HCT116 (cell line): ENCODE measurements at regions not wholly inside any gene's neighbourhood (a gene's known extent, or its start where the extent isn't known, plus 50 kb on each side); places are given as distances from the start of the nearest gene placed in this dataset.

Source experiments
- ATAC-seq: fragments of 200-7000 bp; cut with Tn5 transposase; 2 replicates; pipeline ENCODE4 v1.9.1; 2020; ENCODE audit warnings: mild to moderate bottlenecking, moderate library complexity
- BruUV-seq: library from RNA; stranded (reverse); fragments of 400-500 nt; replicated peaks from 2 replicates; lab custom pipeline; 2021; lab: Mats Ljungman, UMichigan
- CTCF ChIA-PET: fragments of 300-600 bp; sonication (Branson Sonifier 250); formaldehyde crosslinking; loops from one replicate; lab custom pipeline; 2021; ENCODE audit warnings: antibody characterized with exemption; lab: Charles Lee
- POLR2A ChIA-PET: fragments of 300-600, 350-600 bp; sonication (Branson Sonifier 250); formaldehyde crosslinking; loops from one replicate; lab custom pipeline; 2021; ENCODE audit warnings: antibody characterized with exemption; lab: Charles Lee
- RAD21 ChIA-PET, 2 experiments: fragments of 300-600 bp; sonication (Branson Sonifier 250); formaldehyde crosslinking; loops; one replicate each; lab custom pipeline; 2023; ENCODE audit warnings: low total read pairs in 2 of 2; ENCODE audit not compliant: uncharacterized antibody in 2 of 2, unreplicated experiment in 2 of 2, low non-redundant PET in 1 of 2; lab: Charles Lee
- DNase-seq: peaks from one replicate; pipeline ENCODE4 v3.0.0-alpha.2; 2010; ENCODE audit warnings: low read depth, low spot score
- H2AFZ ChIP-seq: fragments of 200-600 bp; shearing (Covaris generic), sonication (generic); 2 replicates; pipeline ENCODE4 v1.6.1; 2017; ENCODE audit warnings: low read depth, mixed run types, mixed read lengths, antibody characterized with exemption, low read length; ENCODE audit not compliant: poor library complexity, severe bottlenecking
- H3K27ac ChIP-seq: 2 replicates; pipeline ENCODE4 v1.5.1; 2012; ENCODE audit warnings: low read depth, low read length
- H3K27me3 ChIP-seq: fragments of 200-600 bp; sonication (generic); 2 replicates; pipeline ENCODE4 v1.6.1; 2016; ENCODE audit warnings: mixed run types, low read length, mixed read lengths; ENCODE audit not compliant: insufficient read depth
- H3K36me3 ChIP-seq, 2 experiments: fragments of 200-500 bp in 1 of 2; fragments of 200-600 bp in 1 of 2; sonication (Bioruptor generic) in 1 of 2; sonication (generic) in 1 of 2; 2 replicates each; pipeline versions ENCODE4 v1.5.1 to v1.6.1; 2014 to 2016; ENCODE audit warnings: low read length in 2 of 2, inconsistent platforms in 1 of 2, mixed read lengths in 1 of 2, mixed run types in 1 of 2; ENCODE audit not compliant: insufficient read depth in 2 of 2, control insufficient read depth in 1 of 2
- H3K4me1 ChIP-seq, 2 experiments: fragments of 200-600 bp in 1 of 2; sonication (generic) in 1 of 2; 2 replicates each; pipeline versions ENCODE4 v1.5.1 to v1.6.1; 2012 to 2017; ENCODE audit warnings: low read length in 2 of 2, inconsistent platforms in 1 of 2, mild to moderate bottlenecking in 1 of 2, mixed read lengths in 1 of 2, mixed run types in 1 of 2, moderate library complexity in 1 of 2; ENCODE audit not compliant: insufficient read depth in 2 of 2, control insufficient read depth in 1 of 2
- H3K4me2 ChIP-seq: fragments of 200-600 bp; sonication (generic); 2 replicates; pipeline ENCODE4 v1.6.1; 2017; ENCODE audit warnings: mixed run types, low read length, mixed read lengths
- H3K4me3 ChIP-seq, 2 experiments: fragments of 200-600 bp in 1 of 2; sonication (generic) in 1 of 2; replicated peaks in 1 of 2; 2 replicates each; pipeline ENCODE4 v1.5.1; 2011 to 2016; ENCODE audit warnings: low read length in 2 of 2, control low read depth in 1 of 2, low read depth in 1 of 2, mild to moderate bottlenecking in 1 of 2, mixed read lengths in 1 of 2, mixed run types in 1 of 2
- H3K79me2 ChIP-seq: fragments of 200-600 bp; sonication (generic); 2 replicates; pipeline ENCODE4 v1.6.1; 2017; ENCODE audit warnings: mild to moderate bottlenecking, mixed run types, low read length, moderate library complexity, mixed read lengths; ENCODE audit not compliant: insufficient read depth
- H3K9ac ChIP-seq: fragments of 200-600 bp; sonication (generic); 2 replicates; pipeline ENCODE4 v1.6.1; 2016; ENCODE audit warnings: low read length, mixed read lengths
- H3K9me2 ChIP-seq: fragments of 200-600 bp; sonication (generic), shearing (Covaris generic); 2 replicates; pipeline ENCODE4 v1.6.1; 2017; ENCODE audit warnings: mixed run types, mild to moderate bottlenecking, moderate library complexity; ENCODE audit not compliant: insufficient read depth
- H3K9me3 ChIP-seq, 2 experiments: fragments of 200-500 bp in 1 of 2; fragments of 200-600 bp in 1 of 2; sonication (Bioruptor generic) in 1 of 2; sonication (generic) in 1 of 2; 2 replicates each; pipeline ENCODE4 v1.6.1; 2014 to 2017; ENCODE audit warnings: low read length in 2 of 2, mixed read lengths in 2 of 2, inconsistent platforms in 1 of 2, low read depth in 1 of 2, mild to moderate bottlenecking in 1 of 2, mixed run types in 1 of 2, moderate library complexity in 1 of 2; ENCODE audit not compliant: control insufficient read depth in 1 of 2, insufficient read depth in 1 of 2
- H4K20me1 ChIP-seq: fragments of 200-600 bp; sonication (generic), shearing (Covaris generic); 2 replicates; pipeline ENCODE4 v1.6.1; 2017; ENCODE audit warnings: mixed run types, mild to moderate bottlenecking, moderate library complexity; ENCODE audit not compliant: insufficient read depth
- EGR1 ChIP-seq: IDR thresholded peaks from 2 replicates; pipeline ENCODE4 v1.6.1; 2012; ENCODE audit warnings: low read depth
- FOSL1 ChIP-seq: IDR thresholded peaks from 2 replicates; pipeline ENCODE4 v1.6.1; 2012; ENCODE audit warnings: low read depth
- JUND ChIP-seq: IDR thresholded peaks from 2 replicates; pipeline ENCODE4 v1.6.1; 2012
- POLR2A ChIP-seq: IDR thresholded peaks from 2 replicates; pipeline ENCODE4 v1.7.0; 2011; ENCODE audit warnings: borderline replicate concordance; ENCODE audit not compliant: insufficient read depth, insufficient read length; ENCODE audit errors: extremely low read depth
- RAD21 ChIP-seq: IDR thresholded peaks from 2 replicates; pipeline ENCODE4 v1.6.1; 2012; ENCODE audit warnings: low read depth, mild to moderate bottlenecking
- REST ChIP-seq: IDR thresholded peaks from 2 replicates; pipeline ENCODE4 v1.6.1; 2012; ENCODE audit warnings: low read depth
- TCF7L2 ChIP-seq: IDR thresholded peaks from 2 replicates; pipeline ENCODE4 v1.7.0; 2011; ENCODE audit warnings: borderline replicate concordance, inconsistent platforms; ENCODE audit not compliant: insufficient read depth, insufficient read length; ENCODE audit errors: extremely low read depth
- ZFX ChIP-seq: fragments of 450-650 bp; IDR thresholded peaks from 2 replicates; pipeline ENCODE4 v1.6.1; 2017
- ZNF274 ChIP-seq: fragments of 200-500 bp; sonication (Bioruptor generic); IDR thresholded peaks from 2 replicates; pipeline ENCODE4 v1.6.1; 2014; ENCODE audit warnings: mild to moderate bottlenecking, low read depth, low read length, inconsistent platforms
- intact Hi-C: fragments of 100-400 bp; cut with micrococcal nuclease; formaldehyde crosslinking; loops from 2 replicates; pipeline ENCODE4 v1.10.0; 2022

- ChIA-PET POLR2A (no interaction called here), RAD21 (no interaction called here), CTCF (no interaction called here)
- H3K4me3 ChIP-seq = no peak overlapping the region
- H3K9ac ChIP-seq = no peak overlapping the region
- H2AFZ ChIP-seq = no peak overlapping the region
- H4K20me1 ChIP-seq = no peaks in the 10 kb centered on the region
- H3K9me2 ChIP-seq = no peaks in the 10 kb centered on the region
- TF ChIP-seq TCF7L2 = no peak
- no peak for TF ChIP-seq ZNF274
- no peak for TF ChIP-seq REST
- no peak for TF ChIP-seq EGR1
- no peak for TF ChIP-seq ZFX
- TF ChIP-seq RAD21 = no peak
- TF ChIP-seq POLR2A = no peak
- TF ChIP-seq JUND = no peak
- no peak for TF ChIP-seq FOSL1
- H3K36me3 ChIP-seq = no peaks in the 10 kb centered on the region
- ATAC-seq (no peak), DNase-seq (no peak)
- no peak overlapping the region for H3K27ac ChIP-seq
- no peaks in the 10 kb centered on the region for H3K27me3 ChIP-seq
- H3K4me1 ChIP-seq = peaks cover 20 to 25% of the 10 kb centered on the region in 2 experiments
- no peak overlapping the region for H3K4me2 ChIP-seq
- no peaks in the 10 kb centered on the region for H3K9me3 ChIP-seq
- intact Hi-C loops = no loop called here
- H3K79me2 ChIP-seq = no peaks in the 10 kb centered on the region
- BruUV-seq = no TSS peak
Observed at GRCh38 chr6:37572334-37572733, 72.6 kb upstream of the CCDC167 start.
